ENCODE measurements at regions not wholly inside any gene's neighbourhood (a gene's known extent, or its start where the extent isn't known, plus 50 kb on each side); places are given as distances from the start of the nearest gene placed in this dataset.

DNA sequence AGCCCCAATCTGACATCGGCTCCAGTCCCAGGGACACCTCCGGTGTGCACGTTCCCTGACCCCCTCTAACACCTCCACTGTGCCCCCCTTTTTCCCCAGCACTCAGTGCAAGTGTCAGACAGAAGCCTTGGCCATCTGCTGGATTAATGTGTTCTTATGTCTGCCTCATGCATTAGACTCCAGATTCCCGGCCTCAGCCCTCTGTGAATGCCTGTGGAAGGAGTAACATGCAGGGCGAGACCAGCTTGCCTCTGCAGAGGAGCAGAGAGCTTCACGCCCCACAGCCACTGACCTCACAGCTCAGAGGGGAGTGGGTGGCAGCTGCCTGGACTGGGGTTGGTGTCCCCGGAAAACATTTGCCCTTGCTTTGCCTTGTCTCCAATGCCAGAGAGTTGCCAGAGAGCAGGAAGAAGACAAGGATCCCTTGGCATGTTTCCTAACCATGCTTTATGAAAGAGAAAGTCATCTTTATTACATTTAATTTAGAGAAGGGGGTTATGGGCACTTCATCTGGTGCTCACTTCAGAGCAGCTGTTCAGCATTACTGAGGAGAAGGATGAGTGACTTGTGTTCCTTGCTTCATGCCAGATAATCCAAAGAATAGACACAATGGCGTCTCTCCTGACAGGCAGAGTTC lies 91.6 kb upstream of the CXCL12 start:
- DNase-seq (ENCODE audit: low read depth), result no peak

DNA sequence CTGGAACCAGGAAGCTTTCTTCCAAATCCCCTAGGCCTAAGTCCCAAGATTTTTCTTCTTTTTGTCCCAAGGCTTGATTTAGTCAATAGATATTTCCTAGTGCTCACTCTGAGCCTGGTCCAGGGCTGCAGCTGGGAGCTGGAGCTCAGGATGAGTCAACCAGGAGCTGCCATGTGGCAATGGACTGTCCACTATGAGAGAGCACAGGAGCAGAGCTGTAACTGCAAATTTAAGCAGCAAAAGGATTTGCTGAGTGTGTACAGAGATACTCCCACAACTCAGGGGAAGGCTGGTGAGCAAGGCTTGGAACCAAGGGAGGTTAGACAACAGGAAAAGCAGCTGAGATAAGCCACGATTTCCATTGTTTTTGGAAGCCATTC lies 92.1 kb upstream of the CXCL12 start:
- DNase-seq (ENCODE audit: low read depth), result no peak

GRCh38 chr10:44478040-44478439 lies 93.1 kb upstream of the CXCL12 start:
- no peak for DNase-seq (ENCODE audit: low read depth)

GRCh38 chr10:44478876-44479705 lies 94.2 kb upstream of the CXCL12 start:
- no peak for DNase-seq (ENCODE audit: low read depth)

GRCh38 chr10:44492678-44493077 lies 107.8 kb upstream of the CXCL12 start:
- DNase-seq (ENCODE audit: low read depth), result no peak

DNA sequence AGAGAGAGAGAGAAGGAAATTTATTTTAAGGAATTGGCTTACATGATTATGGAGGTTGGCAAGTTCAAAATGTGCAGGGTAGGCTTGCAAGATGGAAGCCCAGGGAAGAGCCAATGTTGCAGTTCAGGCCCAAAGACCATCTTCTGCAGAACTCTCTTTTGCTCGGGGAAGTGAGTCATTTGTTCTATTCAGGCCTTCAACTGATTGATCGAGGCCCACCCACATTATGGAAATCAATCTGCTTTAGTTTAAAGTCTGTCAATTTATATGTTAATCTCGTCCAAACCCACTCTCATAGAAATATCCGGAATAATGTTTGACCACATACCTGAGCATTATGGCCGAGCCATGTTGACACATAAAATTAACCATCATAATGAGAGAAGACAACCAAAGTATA lies 113.3 kb upstream of the CXCL12 start:
- no peak for DNase-seq (ENCODE audit: low read depth)

GRCh38 chr10:44500451-44500850 lies 115.6 kb upstream of the CXCL12 start:
- DNase-seq (ENCODE audit: low read depth), result no peak

DNA sequence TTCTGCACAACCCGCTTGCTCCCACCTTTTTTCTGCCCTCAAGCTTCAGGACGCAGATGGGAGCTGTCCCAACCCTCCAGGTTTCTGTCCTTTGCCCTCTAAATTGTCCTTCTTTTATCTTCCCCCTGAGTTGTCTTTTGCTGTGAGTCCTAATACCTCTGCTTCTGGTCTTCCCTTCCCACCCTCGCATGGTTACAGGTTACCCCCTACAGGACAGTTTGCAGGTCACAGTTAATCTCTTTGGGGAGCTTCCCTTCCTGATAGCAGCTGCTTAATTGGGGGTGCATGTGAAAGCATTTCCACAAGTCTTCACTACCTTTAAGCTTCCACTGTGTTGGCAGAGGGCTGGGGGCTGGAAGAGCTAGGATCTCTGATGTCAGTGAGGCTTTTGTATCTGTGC lies 121.5 kb upstream of the CXCL12 start:
- DNase-seq (ENCODE audit: low read depth), result no peak

- DNase-seq (ENCODE audit: low read depth), result no peak
These were observed 125.7 kb upstream of the CXCL12 start for GRCh38 chr10:44510379-44511115.

- no peak for DNase-seq (ENCODE audit: low read depth)
These were observed 126.3 kb upstream of the CXCL12 start for GRCh38 chr10:44511166-44511565.

DNA sequence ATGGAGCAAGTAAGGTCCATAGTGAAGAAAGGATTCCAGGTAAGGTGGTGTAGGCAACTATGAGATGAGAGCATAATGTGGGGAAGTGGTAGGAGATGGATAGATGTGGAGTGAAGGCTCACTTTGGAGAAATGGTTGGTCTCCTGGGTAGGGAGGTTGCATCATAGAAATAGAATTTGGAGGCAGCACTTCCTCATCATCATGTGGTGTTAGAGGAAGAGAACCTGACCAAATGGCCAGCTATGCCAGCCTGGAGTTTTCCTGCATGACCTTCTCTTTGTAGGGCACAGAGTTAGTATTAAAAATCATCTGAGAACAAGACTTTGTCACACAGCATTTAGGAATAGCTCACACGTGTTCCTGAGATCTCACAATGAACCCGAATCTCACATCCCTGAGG lies 126.7 kb upstream of the CXCL12 start:
- DNase-seq (ENCODE audit: low read depth), result no peak

DNA sequence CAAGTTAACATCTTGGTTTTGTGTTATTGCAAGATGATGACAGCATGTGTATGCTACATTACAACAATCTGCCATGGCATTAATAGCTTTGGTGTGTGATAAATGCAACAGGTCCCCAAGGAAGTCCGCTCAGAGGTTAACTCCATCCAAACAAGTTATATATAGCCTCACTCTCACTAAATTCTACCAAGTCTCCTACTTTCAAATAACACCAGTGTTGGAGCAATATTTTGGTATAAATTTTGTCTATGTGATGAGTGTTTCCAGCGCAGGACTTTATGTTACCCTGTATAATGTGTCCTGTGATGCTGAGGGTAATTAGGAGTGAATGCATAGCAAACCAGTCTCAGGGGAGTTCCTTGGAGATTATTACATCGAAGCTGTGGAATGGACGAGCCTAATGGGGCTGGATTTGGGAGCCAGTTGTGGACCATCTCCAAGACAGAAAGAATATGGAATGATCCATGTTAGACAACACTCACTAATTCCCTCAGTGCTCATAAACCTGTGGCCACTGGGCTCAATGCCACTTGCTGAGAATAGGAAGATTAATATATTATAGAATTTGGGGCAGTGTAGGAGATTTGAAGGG lies 127.6 kb upstream of the CXCL12 start:
- peak; percentile 80 for DNase-seq (ENCODE audit: low read depth)

GRCh38 chr10:44513591-44513990 lies 128.7 kb upstream of the CXCL12 start:
- no peak for DNase-seq (ENCODE audit: low read depth)

DNA sequence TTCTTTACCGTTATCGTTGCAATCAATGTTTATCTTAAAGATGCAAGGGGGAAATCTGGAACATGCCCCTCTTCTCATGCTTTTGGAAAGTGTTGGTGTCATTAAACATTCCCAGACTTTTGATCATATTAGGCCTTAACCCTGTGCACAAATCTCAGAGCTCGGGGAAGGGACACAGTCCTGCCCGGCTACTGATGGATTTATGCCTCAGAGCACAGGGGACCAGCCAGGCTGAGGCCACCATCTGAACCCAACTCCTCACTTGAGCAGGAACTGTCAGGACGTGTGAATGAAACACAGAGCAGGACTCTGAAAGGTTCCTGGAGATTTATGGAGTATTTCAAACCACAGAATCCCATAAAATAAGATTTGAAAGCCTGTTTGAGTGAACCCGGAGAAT lies 132.0 kb upstream of the CXCL12 start:
- DNase-seq (ENCODE audit: low read depth), result no peak

- DNase-seq (ENCODE audit: low read depth), result no peak
These were observed 132.7 kb upstream of the CXCL12 start for GRCh38 chr10:44517635-44518034.

- no peak for DNase-seq (ENCODE audit: low read depth)
These were observed 134.5 kb upstream of the CXCL12 start for GRCh38 chr10:44519361-44519760.

DNA sequence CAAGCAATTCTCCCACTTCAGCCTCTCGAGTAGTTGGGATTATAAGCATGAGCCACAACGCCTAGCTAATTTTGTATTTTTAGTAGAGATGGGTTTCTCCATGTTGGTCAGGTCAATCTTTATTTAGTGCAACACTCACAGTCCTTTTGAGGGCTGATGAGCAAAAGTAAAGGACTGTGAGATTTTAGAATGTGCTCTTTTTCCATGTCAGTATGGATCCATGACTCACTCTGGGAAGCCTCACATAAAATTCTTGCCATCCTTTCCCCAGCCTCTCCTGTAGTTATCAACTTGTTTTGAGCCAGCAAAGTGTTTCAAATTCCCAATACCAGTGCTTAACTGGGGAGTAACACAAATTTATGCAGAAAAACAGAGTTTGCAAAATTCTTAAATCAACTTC lies 135.8 kb upstream of the CXCL12 start:
- no peak for DNase-seq (ENCODE audit: low read depth)

- no peak for DNase-seq (ENCODE audit: low read depth)
These were observed 154.3 kb upstream of the CXCL12 start for GRCh38 chr10:44539178-44539577.

GRCh38 chr10:44552726-44553125 lies 167.8 kb upstream of the CXCL12 start:
- no peak for DNase-seq (ENCODE audit: low read depth)

DNA sequence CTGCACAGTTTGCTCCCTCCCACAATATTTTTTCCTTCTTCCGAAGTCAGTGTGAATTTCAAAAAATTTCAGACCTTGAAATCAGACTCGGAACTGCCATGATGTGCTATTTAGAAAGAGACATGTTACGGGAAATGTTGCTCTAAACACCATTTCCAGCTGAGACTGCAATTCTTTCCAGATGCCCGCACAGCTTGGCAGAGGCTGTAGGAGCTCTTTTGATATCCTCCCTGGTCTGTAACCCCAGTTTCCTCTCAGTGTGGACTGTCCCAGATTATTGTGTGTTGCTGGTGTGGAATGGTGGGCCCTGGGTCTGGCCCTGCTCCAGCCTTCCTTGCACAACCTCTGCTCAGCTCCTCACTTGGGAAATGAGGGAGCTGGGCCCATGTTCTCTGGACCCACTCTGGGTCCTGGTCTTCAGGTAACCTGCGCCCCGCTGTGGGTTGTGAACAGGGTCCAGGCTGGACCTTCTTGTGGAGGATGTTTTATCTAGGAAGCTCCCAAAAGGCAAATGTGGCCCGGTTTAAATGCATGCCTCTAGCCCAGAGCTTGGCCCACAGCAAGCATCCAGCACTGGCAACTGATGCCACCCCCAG lies 172.8 kb upstream of the CXCL12 start:
- no peak for DNase-seq (ENCODE audit: low read depth)

DNA sequence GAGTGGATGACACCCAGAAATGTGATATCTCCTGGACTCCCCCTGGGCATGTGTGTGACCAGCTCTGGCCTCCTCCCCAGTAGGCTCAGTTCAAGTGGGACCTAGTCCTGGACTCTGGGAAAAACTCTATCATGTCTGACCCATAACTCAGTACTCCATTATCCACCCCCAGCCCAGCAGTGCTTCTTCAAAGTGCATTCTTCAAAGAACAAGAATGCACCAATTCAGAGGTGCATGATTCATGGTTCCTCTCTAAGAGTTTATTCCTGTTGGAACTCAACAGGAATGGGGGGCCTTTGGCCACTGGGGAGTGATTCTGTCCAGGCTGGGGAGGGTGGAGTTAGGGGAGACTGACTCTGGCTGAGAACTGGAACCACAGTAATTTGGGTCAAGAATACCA lies 173.6 kb upstream of the CXCL12 start:
- DNase-seq (ENCODE audit: low read depth), result no peak

DNA sequence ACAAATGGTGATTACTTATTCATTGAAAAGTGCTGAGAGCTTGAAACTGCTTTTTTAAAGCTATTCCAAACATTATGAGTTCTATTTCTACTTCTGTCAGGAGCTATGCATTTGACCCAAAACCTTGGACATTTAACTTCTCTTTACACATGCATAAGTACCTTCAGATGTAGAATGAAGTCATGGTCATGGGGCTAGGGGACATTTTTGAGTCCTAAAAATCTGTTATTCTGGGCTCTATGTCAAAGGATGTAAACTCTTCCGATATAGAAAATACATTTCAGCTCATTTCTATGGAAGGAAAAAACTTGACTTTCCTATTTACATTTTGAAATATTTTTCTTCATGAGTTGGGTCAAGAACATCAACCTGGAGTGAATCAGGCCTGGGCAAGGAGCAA lies 179.5 kb upstream of the CXCL12 start:
- DNase-seq (ENCODE audit: low read depth), result peak; percentile 44

Measured in forelimb muscle (tissue), 1 donor.